T-helper 22 cell (primary cell): ENCODE measurements at regions not wholly inside any gene's neighbourhood (a gene's known extent, or its start where the extent isn't known, plus 50 kb on each side); places are given as distances from the start of the nearest gene placed in this dataset.
"Not testable (repeated sequence)": the region's sequence is repeated elsewhere in the genome, so short reads cannot be mapped to it uniquely, and the experiment has no call there.

Experiments used
- DNase-seq: peaks from one replicate; pipeline ENCODE4 v3.0.0-alpha.2; 2020; ENCODE audit warnings: low read depth

GRCh38 chr12:66775871-66776270, 97.0 kb upstream of the GRIP1 start:
- DNase-seq, result no peak

GRCh38 chr12:66776974-66777373, 98.1 kb upstream of the GRIP1 start:
- no peak for DNase-seq

GRCh38 chr12:66779466-66779865, 100.6 kb upstream of the GRIP1 start:
- no peak for DNase-seq

GRCh38 chr12:66786531-66787308, 107.8 kb upstream of the GRIP1 start:
- no peak for DNase-seq

- no peak for DNase-seq
Measured at GRCh38 chr12:66799551-66799950, 120.7 kb upstream of the GRIP1 start.

GRCh38 chr12:66800046-66800445, 121.2 kb upstream of the GRIP1 start:
- DNase-seq, result no peak

- DNase-seq, result no peak
Measured at GRCh38 chr12:66803930-66804329, 125.1 kb upstream of the GRIP1 start.

GRCh38 chr12:66804563-66804974, 125.7 kb upstream of the GRIP1 start:
- DNase-seq, result no peak

- DNase-seq, result no peak
Measured at GRCh38 chr12:66808606-66809005, 129.7 kb upstream of the GRIP1 start.

GRCh38 chr12:66813137-66813892, 134.4 kb upstream of the GRIP1 start:
- no peak for DNase-seq

GRCh38 chr12:66819587-66819986, 140.7 kb upstream of the GRIP1 start:
- DNase-seq, result no peak

- no peak for DNase-seq
Measured at GRCh38 chr12:66822961-66823360, 144.1 kb upstream of the GRIP1 start.

- no peak for DNase-seq
Measured at GRCh38 chr12:66823857-66824570, 145.1 kb upstream of the GRIP1 start.

GRCh38 chr12:66825921-66826320, 147.0 kb upstream of the GRIP1 start:
- not testable (repeated sequence) for DNase-seq

- no peak for DNase-seq
Measured at GRCh38 chr12:66829660-66830325, 150.9 kb upstream of the GRIP1 start.

- no peak for DNase-seq
Measured at GRCh38 chr12:66831495-66831894, 152.6 kb upstream of the GRIP1 start.

GRCh38 chr12:66832997-66833396, 154.1 kb upstream of the GRIP1 start:
- DNase-seq, result no peak

GRCh38 chr12:66836623-66837310, 157.9 kb upstream of the GRIP1 start:
- no peak for DNase-seq

- DNase-seq, result no peak
Measured at GRCh38 chr12:66837311-66837627, 158.4 kb upstream of the GRIP1 start.

GRCh38 chr12:66838366-66838765, 159.5 kb upstream of the GRIP1 start:
- DNase-seq, result no peak

- DNase-seq, result no peak
Measured at GRCh38 chr12:66848967-66849366, 170.1 kb upstream of the GRIP1 start.

- DNase-seq, result no peak
Measured at GRCh38 chr12:66851134-66851533, 172.3 kb upstream of the GRIP1 start.
